SKM-1 (cell line): ENCODE measurements at regions not wholly inside any gene's neighbourhood (a gene's known extent, or its start where the extent isn't known, plus 50 kb on each side); places are given as distances from the start of the nearest gene placed in this dataset.
"Not testable (repeated sequence)": the region's sequence is repeated elsewhere in the genome, so short reads cannot be mapped to it uniquely, and the experiment has no call there.

Experiments
- DNase-seq: peaks from one replicate; lab custom pipeline; 2025; ENCODE audit not compliant: unreplicated experiment; lab: John Stamatoyannopoulos, UW

DNA sequence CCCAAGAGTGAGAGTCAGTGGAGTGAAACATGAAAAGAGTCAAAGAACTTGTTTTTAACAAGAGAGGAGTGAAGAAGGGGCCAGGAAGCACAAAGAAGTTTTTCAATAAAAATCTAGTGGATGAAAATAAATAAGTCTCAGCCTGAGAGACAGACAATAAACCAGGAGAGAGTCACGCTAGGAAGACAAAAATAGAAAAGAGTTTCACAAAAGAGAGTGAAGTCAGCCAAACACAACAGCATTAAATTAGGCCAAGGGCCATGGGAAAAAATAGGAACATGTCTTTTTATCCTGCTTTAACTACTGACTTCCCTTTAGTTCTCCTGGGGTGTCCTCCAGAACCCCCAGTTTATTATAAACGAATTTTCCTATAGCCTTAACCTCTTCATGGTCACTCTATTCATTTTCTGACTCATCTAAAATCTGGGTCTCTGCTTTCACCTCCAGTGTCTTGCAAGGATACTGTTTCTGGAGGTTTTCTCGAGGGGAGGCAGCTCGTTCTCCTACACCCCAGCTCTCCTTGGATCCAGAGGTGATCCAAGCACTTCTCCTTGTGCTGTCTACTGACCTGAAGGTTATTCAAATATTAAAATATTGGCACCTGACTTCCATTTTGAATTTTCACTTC is 571.5 kb upstream of the PPP2R3A start:
- no peak for DNase-seq

GRCh38 chr3:135412475-135412874 is 553.1 kb upstream of the PPP2R3A start:
- no peak for DNase-seq

GRCh38 chr3:135416182-135416581 is 549.3 kb upstream of the PPP2R3A start:
- no peak for DNase-seq

- no peak for DNase-seq
Observed at GRCh38 chr3:135419155-135419554, 546.4 kb upstream of the PPP2R3A start.

DNA sequence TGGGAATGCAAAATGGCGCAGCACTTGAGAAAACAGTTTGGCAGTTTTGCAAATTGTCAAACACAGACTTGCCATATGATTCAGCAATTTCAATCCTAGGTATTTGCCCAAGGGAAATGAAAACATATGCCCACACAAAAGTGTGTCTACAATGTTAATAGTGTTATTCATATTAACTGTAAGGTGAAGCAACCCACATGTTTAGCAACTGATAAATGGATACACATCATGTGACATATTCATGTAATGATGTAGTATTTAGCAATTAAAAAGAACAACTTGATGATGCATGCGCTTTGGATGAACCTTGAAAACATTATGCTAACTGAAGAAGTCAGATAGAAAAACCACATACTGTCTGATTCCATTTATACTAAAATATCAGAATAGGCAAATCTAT is 539.0 kb upstream of the PPP2R3A start:
- no peak for DNase-seq

GRCh38 chr3:135432402-135432801 is 533.1 kb upstream of the PPP2R3A start:
- DNase-seq = no peak

DNA sequence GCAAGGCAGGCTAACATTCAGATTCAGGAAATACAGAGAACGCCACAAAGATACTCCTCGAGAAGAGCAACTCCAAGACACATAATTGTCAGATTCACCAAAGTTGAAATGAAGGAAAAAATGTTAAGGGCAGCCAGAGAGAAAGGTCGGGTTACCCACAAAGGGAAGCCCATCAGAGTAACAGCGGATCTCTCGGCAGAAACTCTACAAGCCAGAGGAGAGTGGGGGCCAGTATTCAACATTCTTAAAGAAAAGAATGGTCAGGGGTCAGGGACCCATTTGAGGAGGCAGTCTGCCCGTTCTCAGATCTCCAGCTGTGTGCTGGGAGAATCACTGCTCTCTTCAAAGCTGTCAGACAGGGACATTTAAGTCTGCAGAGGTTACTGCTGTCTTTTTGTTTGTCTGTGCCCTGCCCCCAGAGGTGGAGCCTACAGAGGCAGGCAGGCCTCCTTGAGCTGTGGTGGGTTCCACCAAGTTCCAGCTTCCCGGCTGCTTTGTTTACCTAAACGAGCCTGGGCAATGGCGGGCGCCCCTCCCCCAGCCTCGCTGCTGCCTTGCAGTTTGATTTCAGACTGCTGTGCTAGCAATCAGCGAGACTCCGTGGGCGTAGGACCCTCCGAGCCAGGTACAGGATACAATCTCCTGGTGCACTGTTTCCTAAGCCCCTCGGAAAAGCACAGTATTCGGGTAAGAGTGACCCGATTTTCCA is 526.5 kb upstream of the PPP2R3A start:
- not testable (repeated sequence) for DNase-seq

- not testable (repeated sequence) for DNase-seq
Observed at GRCh38 chr3:135439632-135440031, 525.9 kb upstream of the PPP2R3A start.

GRCh38 chr3:135440233-135440632 is 525.3 kb upstream of the PPP2R3A start:
- no peak for DNase-seq

DNA sequence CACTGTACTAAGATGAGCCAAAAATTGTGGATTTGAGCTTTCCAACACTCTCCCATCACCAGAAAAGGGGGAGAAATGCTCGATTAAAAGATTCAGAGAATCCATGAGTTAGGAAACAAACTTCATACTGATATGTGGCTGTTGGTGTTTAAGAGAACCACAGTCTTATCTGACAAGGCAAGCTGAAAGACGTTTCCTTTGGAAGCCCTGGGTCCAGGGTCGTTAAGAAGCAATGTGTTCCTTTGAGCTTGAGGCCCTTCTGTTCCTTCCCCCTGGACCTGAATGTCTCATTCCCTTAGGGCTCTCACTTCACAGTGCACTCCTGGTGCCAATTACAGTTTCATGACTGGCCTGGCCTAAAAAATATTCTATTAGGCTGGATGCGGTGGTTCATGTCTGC is 524.8 kb upstream of the PPP2R3A start:
- no peak for DNase-seq

GRCh38 chr3:135444058-135444457 is 521.5 kb upstream of the PPP2R3A start:
- DNase-seq = no peak

DNA sequence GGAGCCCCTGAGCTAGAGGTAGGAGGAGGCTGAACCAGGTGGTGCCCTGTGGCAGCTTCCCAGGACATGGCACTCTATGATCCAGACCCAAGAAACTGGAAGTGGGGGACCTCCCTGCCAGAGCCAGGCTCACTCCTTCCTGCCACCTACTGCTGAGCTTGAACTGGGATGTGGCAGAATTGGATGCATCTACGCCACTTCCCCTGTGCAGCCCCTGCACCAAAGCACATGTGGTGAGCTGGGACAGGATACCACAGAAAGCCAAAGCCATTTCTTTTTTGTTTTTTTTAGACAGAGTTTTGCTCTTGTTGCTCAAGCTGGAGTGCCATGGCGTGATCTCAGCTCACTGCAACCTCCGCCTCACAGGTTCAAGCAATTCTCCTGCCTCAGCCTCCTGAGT is 518.0 kb upstream of the PPP2R3A start:
- no peak for DNase-seq

- DNase-seq = peak; percentile 47
Observed at GRCh38 chr3:135448520-135448919, 517.0 kb upstream of the PPP2R3A start.

GRCh38 chr3:135449046-135449445 is 516.5 kb upstream of the PPP2R3A start:
- no peak for DNase-seq

DNA sequence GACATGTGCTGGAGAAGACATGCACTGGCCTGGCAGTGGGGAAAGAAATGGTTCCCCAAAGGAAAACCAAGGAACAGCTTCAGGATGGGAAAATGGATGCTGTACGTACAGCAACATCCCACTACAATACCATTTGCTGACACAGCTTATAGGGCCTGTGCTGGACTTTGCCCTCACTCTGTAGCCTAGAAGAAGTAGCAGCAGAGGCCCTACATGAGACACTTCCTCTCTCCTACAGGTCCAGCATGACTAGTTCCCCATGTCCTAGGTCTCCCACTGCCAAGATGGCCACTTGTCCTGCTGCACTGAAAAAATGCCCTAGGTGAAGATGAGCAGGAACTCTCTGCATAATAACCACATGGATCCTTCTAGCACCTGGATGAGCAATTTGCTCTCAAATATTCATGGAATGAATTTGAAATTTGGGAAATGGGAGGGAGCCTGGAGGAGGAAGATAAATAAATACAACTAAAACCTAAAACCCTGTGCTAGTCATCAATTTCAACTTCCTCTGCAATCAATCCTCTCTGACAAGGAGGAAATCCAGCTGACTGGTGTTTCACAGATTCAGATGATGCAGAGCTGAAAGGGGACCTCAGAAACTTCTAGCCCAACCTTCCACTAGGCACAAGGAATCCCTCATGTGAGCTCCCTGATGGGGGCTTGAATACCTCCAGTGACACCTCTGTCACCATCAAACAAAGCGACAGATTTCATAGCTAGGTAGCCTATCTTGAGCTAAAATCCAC is 514.3 kb upstream of the PPP2R3A start:
- DNase-seq = no peak

- no peak for DNase-seq
Observed at GRCh38 chr3:135452881-135453280, 512.6 kb upstream of the PPP2R3A start.

GRCh38 chr3:135453326-135453725 is 512.2 kb upstream of the PPP2R3A start:
- no peak for DNase-seq

- no peak for DNase-seq
Observed at GRCh38 chr3:135454890-135455289, 510.6 kb upstream of the PPP2R3A start.

- DNase-seq = no peak
Observed at GRCh38 chr3:135456108-135456790, 509.3 kb upstream of the PPP2R3A start.

DNA sequence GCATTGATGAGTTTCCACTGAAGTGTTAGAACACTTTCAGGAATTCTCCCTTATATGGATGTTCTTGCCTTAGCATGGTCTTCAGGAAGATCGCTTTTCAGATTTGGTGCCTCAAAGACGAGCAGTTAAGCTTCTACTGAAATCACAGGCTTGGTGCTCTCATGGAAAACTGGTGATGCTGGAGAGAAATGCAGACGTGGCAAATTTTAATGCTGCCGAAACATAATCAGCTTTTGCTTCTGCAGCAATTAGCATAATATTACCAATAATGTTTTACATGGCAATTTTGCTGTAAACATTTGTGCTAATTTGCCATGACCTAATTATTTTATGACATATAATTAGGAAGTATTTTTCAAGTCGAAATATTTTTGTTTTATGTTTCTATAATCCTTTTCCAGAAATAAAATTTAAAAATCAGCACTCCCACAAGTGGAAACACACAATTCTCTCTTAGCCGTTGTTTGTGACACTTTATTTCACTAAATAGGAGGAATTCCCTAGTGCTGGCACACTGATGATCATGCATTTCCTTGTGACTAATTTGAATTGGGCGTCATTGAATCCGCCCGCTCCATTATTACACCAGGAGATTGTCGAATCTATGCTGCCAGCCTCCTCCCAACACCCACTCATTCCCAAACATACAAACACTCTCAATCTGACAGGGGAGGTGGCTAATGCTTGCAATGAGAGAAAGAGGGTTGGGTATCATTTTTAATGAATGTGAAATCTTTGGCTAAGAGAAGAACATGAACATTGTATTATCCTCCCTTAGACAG is 506.8 kb upstream of the PPP2R3A start:
- no peak for DNase-seq

DNA sequence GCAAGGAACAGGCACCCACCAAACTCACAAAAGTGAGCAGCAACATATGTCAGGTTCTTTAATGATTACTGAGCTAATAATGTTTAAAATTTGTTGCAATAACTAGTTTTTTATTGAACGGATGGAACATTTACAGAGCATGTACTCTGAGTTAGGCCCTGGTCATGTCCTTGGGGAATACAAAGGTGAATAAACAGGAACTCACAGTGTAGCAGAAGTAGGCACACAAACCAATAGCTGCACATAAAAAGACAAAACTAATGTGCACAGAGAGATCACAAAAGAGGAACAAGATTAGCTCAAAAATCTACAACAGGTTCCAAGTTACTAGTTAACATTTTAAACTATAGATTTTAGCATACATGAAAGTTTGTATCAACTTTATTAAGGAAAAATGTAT is 505.3 kb upstream of the PPP2R3A start:
- no peak for DNase-seq
